Central memory CD8-positive, alpha-beta T cell (primary cell): ENCODE measurements at regions not wholly inside any gene's neighbourhood (a gene's known extent, or its start where the extent isn't known, plus 50 kb on each side); places are given as distances from the start of the nearest gene placed in this dataset.

Source experiments
- ATAC-seq: fragments of 150-1000 bp; cut with Tn5 transposase; replicated peaks from 2 replicates; pipeline ENCODE4 v1.10.0; 2022; ENCODE audit warnings: mild to moderate bottlenecking, moderate FRiP score, moderate number of reproducible peaks; ENCODE audit not compliant: poor library complexity, severe bottlenecking; ENCODE audit errors: extremely low read depth
- DNase-seq, 2 donors: peaks; one replicate each; pipeline ENCODE4 v3.0.0; 2021; ENCODE audit warnings: low spot score in 2 of 2
- H3K27ac Mint-ChIP-seq: one replicate; pipeline ENCODE4 v1.8.0; 2022; ENCODE audit warnings: low read depth, mild to moderate bottlenecking, moderate library complexity, mixed read lengths
- H3K27me3 Mint-ChIP-seq: one replicate; pipeline ENCODE4 v1.8.0; 2022; ENCODE audit warnings: mixed read lengths
- H3K36me3 Mint-ChIP-seq: one replicate; pipeline ENCODE4 v1.8.0; 2022; ENCODE audit warnings: mild to moderate bottlenecking, moderate library complexity, mixed read lengths; ENCODE audit not compliant: insufficient read depth
- H3K4me1 Mint-ChIP-seq: one replicate; pipeline ENCODE4 v1.8.0; 2022; ENCODE audit warnings: mixed read lengths
- H3K4me3 Mint-ChIP-seq: one replicate; pipeline ENCODE4 v1.8.0; 2022; ENCODE audit warnings: mild to moderate bottlenecking, moderate library complexity, mixed read lengths
- H3K9me3 Mint-ChIP-seq: one replicate; pipeline ENCODE4 v1.8.0; 2022; ENCODE audit warnings: mixed read lengths

DNA sequence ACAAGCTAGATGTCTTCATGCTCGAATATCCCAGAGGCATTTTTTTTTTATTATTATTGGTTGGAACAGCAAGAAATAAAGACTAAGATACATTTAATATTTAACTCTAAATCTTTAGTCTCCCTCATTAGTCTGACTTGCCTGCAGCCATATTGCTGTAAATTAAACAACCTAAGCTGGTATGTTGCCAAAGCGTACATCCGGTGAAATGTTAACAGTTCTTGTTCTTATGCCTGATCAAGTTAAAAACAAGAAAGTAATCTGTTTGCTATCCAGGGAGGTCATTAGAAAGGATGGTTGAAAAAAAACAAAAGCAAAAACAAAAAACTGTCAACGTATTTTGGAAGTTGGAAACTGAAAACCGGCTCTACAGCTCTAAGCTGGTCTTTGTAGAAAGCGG lies 125.9 kb upstream of the NABP1 start:
- DNase-seq (no peak), ATAC-seq (no peak)
- no peak overlapping the region for H3K27ac Mint-ChIP-seq
- no peaks in the 10 kb centered on the region for H3K9me3 Mint-ChIP-seq
- H3K36me3 Mint-ChIP-seq = no peaks in the 10 kb centered on the region
- peaks cover 5% of the 10 kb centered on the region for H3K4me1 Mint-ChIP-seq
- H3K4me3 Mint-ChIP-seq = no peak overlapping the region
- peaks cover 69% of the 10 kb centered on the region for H3K27me3 Mint-ChIP-seq

DNA sequence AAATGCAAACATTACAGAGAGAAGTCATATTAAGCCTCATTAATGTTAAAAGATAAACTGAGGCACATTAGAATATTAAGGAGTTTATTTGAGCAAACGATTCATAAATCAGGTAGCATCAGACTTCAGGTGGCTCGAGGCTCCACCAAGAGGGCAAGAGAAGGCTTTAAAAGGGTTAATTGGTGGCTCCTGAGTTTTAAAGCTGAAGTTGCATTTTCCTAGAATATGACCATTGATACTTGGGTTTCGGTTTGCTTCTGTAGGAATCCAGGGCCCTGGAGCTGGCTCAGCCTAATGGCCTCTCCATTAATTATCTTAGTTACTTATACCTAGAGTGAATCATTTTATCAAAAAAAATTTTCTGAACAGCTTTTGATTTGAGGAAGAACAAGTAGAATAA lies 123.7 kb upstream of the NABP1 start:
- H3K27me3 Mint-ChIP-seq = peaks cover 72% of the 10 kb centered on the region
- no peak for ATAC-seq
- H3K4me1 Mint-ChIP-seq = peaks cover 5% of the 10 kb centered on the region

GRCh38 chr2:191555092-191555742 lies 122.7 kb upstream of the NABP1 start:
- peak; percentile 84 for ATAC-seq
- no peaks in the 10 kb centered on the region for H3K36me3 Mint-ChIP-seq
- H3K9me3 Mint-ChIP-seq = no peaks in the 10 kb centered on the region
- no peak overlapping the region for H3K27ac Mint-ChIP-seq
- peaks cover 5% of the 10 kb centered on the region for H3K4me1 Mint-ChIP-seq
- DNase-seq = peak; percentile 62 to 76
- no peak overlapping the region for H3K4me3 Mint-ChIP-seq
- H3K27me3 Mint-ChIP-seq = peaks cover 74% of the 10 kb centered on the region

More for the DNA sequence above, 123.7 kb upstream of the NABP1 start:
- Mint-ChIP-seq H3K27ac (no peak overlapping the region), H3K4me3 (no peak overlapping the region), H3K36me3 (no peaks in the 10 kb centered on the region), H3K9me3 (no peaks in the 10 kb centered on the region)
- no peak for DNase-seq

DNA sequence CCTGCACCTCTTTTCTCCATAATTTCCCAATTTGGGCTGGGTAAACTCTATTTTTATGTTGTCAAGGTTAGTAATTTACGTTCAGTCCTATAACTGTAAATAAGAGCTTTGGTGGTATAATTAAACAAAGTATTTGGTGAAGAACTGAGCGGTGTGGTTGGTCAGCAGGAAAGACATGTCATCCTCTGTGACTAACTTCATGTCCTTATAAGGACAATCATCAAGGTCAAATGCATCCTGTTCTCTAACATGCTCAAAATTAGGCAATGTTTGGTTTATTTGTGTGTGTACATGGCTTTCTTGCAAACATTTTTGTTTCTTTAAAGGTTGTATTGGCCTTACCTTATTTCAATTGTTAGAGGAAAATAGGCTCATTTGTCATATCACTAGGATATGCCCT lies 121.5 kb upstream of the NABP1 start:
- ATAC-seq (no peak), DNase-seq (no peak)
- Mint-ChIP-seq H3K4me3 (no peak overlapping the region), H3K27me3 (peaks cover 63% of the 10 kb centered on the region), H3K27ac (no peak overlapping the region), H3K9me3 (no peaks in the 10 kb centered on the region), H3K36me3 (no peaks in the 10 kb centered on the region), H3K4me1 (peaks cover 5% of the 10 kb centered on the region)

DNA sequence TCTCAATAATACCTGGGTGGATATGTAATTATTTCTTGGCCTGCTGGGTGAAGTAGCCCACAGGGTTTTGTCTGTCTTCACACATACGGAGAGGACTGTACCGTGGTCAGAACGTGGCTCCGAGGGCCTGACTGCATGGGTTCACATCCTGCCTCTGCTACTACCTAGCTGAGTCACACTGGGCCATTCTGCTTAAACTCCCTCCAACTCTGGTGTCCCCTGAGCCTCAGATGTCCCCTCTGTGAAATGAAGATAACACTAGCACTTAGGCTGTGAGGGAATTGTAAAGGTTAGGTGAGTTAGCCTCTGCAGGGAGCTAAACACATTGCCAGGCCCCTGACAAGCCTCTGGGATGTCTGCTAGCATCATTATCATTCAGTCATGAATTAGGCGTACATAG lies 120.1 kb upstream of the NABP1 start:
- no peaks in the 10 kb centered on the region for H3K36me3 Mint-ChIP-seq
- no peaks in the 10 kb centered on the region for H3K9me3 Mint-ChIP-seq
- DNase-seq (no peak), ATAC-seq (no peak)
- peaks cover 5% of the 10 kb centered on the region for H3K4me1 Mint-ChIP-seq
- no peak overlapping the region for H3K4me3 Mint-ChIP-seq
- H3K27ac Mint-ChIP-seq = no peak overlapping the region
- peaks cover 62% of the 10 kb centered on the region for H3K27me3 Mint-ChIP-seq

- H3K4me3 Mint-ChIP-seq = no peak overlapping the region
- no peaks in the 10 kb centered on the region for H3K36me3 Mint-ChIP-seq
- H3K27ac Mint-ChIP-seq = no peak overlapping the region
Observed at GRCh38 chr2:191559569-191559968, 118.4 kb upstream of the NABP1 start.

GRCh38 chr2:191560411-191560980 lies 117.4 kb upstream of the NABP1 start:
- H3K4me1 Mint-ChIP-seq = no peaks in the 10 kb centered on the region
- DNase-seq (no peak), ATAC-seq (no peak)
- peaks cover 64% of the 10 kb centered on the region for H3K27me3 Mint-ChIP-seq
- no peaks in the 10 kb centered on the region for H3K36me3 Mint-ChIP-seq
- H3K9me3 Mint-ChIP-seq = no peaks in the 10 kb centered on the region
- no peak overlapping the region for H3K27ac Mint-ChIP-seq
- no peak overlapping the region for H3K4me3 Mint-ChIP-seq

More at GRCh38 chr2:191559569-191559968, 118.4 kb upstream of the NABP1 start:
- H3K9me3 Mint-ChIP-seq = no peaks in the 10 kb centered on the region
- ATAC-seq (no peak), DNase-seq (no peak)
- peaks cover 5% of the 10 kb centered on the region for H3K4me1 Mint-ChIP-seq
- peaks cover 62% of the 10 kb centered on the region for H3K27me3 Mint-ChIP-seq

- no peak overlapping the region for H3K4me3 Mint-ChIP-seq
- ATAC-seq (no peak), DNase-seq (no peak)
- peaks cover under 1% of the 10 kb centered on the region for H3K36me3 Mint-ChIP-seq
- H3K9me3 Mint-ChIP-seq = no peaks in the 10 kb centered on the region
- H3K4me1 Mint-ChIP-seq = peaks cover 4% of the 10 kb centered on the region
- H3K27ac Mint-ChIP-seq = no peak overlapping the region
- H3K27me3 Mint-ChIP-seq = peaks cover 79% of the 10 kb centered on the region
Observed at GRCh38 chr2:191565120-191565519, 112.8 kb upstream of the NABP1 start.

DNA sequence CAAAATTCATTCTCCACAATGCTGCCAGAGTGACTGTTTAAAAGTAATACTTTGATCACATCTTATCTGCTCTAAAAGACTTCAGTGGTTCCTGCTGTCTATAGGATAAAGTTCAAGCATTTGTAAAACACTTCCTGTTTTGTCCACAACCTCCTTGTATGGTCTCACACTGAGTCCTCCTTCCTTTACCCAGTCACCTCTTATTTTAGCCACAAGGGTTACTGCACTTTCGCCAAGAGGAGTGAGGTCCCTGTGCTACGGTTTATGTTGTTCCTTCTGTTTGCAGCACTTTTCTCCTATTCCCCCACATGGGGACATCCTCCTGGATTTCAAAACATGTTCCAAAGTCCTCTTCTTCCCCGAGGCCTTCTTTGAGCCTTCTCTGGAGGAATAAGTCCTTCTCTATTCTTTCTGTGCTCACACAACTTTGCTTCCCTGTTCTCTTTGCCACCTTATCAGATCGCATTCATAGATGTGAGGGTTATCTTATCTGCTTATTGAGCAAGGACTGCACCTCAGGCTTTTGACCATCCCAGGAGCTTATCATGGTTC lies 112.2 kb upstream of the NABP1 start:
- peaks cover 10% of the 10 kb centered on the region for H3K4me1 Mint-ChIP-seq
- ATAC-seq (no peak), DNase-seq (no peak)
- peaks cover 3% of the 10 kb centered on the region for H3K36me3 Mint-ChIP-seq
- peaks cover 82% of the 10 kb centered on the region for H3K27me3 Mint-ChIP-seq
- no peak overlapping the region for H3K4me3 Mint-ChIP-seq
- no peak overlapping the region for H3K27ac Mint-ChIP-seq
- no peaks in the 10 kb centered on the region for H3K9me3 Mint-ChIP-seq

DNA sequence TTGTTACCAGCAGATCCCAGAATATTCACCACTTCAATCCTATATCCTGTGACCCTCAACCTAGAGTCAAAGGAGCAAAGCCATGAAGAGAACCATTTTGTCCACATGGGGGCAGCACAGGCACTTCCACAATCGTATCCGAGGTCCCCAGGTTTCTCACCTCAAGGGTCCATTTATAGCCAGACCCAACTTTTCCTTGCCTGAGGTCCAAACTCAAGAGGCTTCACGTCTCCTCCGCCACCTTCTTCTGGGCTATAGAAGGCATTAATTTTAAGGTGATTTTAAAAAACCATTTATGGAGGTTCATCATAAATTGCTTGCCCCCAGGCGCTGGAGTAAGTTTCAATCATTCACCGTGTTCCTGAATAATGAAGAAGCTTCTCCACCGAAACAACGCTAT lies 111.6 kb upstream of the NABP1 start:
- peaks cover 89% of the 10 kb centered on the region for H3K27me3 Mint-ChIP-seq
- ATAC-seq = no peak
- H3K27ac Mint-ChIP-seq = no peak overlapping the region
- peaks cover 3% of the 10 kb centered on the region for H3K36me3 Mint-ChIP-seq
- H3K9me3 Mint-ChIP-seq = no peaks in the 10 kb centered on the region
- no peak overlapping the region for H3K4me3 Mint-ChIP-seq
- H3K4me1 Mint-ChIP-seq = peaks cover 16% of the 10 kb centered on the region
- DNase-seq = peak; percentile 47 to 57

- no peak for DNase-seq
- H3K9me3 Mint-ChIP-seq = no peaks in the 10 kb centered on the region
- H3K4me1 Mint-ChIP-seq = peaks cover 18% of the 10 kb centered on the region
- H3K36me3 Mint-ChIP-seq = peaks cover 3% of the 10 kb centered on the region
- no peak overlapping the region for H3K4me3 Mint-ChIP-seq
- no peak overlapping the region for H3K27ac Mint-ChIP-seq
- ATAC-seq = no peak
- peaks cover 85% of the 10 kb centered on the region for H3K27me3 Mint-ChIP-seq
Observed at GRCh38 chr2:191567206-191567605, 110.7 kb upstream of the NABP1 start.

GRCh38 chr2:191569025-191569424 lies 108.9 kb upstream of the NABP1 start:
- H3K36me3 Mint-ChIP-seq = peaks cover 3% of the 10 kb centered on the region
- H3K27me3 Mint-ChIP-seq = peaks cover 85% of the 10 kb centered on the region
- H3K4me3 Mint-ChIP-seq = no peak overlapping the region
- peaks cover 18% of the 10 kb centered on the region for H3K4me1 Mint-ChIP-seq
- ATAC-seq = no peak
- DNase-seq = no peak
- H3K9me3 Mint-ChIP-seq = no peaks in the 10 kb centered on the region
- no peak overlapping the region for H3K27ac Mint-ChIP-seq

DNA sequence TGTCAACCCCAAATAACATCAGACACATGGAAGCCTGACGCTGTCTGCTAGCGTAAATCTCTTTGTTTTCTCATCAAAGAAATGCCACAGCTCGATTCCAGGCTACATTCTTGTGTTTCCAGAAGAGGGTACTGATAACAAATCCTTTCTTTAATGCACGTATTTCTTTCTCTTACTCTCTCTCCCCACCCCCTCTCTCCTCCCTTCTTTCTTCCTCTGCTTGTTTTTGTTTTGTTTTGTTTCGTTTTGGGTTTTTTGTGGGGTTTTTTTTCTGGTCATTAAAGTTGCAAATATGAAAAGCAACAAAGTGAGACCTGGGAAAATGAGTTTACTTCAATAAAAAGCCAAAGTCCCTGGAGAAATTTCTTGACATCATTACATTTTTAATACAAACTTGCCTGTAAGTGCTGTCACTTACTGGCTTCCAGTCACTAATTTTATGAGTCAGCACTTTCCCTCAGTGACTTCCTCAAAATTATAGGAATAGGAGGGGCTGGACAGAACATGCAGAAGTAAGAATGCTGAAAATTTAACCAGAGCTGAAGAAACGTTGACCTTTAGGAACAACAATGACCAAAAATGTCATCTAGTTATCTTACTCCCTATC lies 106.7 kb upstream of the NABP1 start:
- peak overlapping the region; percentile 39 for H3K4me3 Mint-ChIP-seq
- peaks cover 18% of the 10 kb centered on the region for H3K4me1 Mint-ChIP-seq
- no peak overlapping the region for H3K27ac Mint-ChIP-seq
- no peak for DNase-seq
- H3K36me3 Mint-ChIP-seq = peaks cover 3% of the 10 kb centered on the region
- peaks cover 86% of the 10 kb centered on the region for H3K27me3 Mint-ChIP-seq
- no peaks in the 10 kb centered on the region for H3K9me3 Mint-ChIP-seq
- ATAC-seq = peak; percentile 33
